Prostate gland (tissue), 2 donors: ENCODE measurements at regions not wholly inside any gene's neighbourhood (a gene's known extent, or its start where the extent isn't known, plus 50 kb on each side); places are given as distances from the start of the nearest gene placed in this dataset.

Experiments
- CTCF ChIP-seq, 4 experiments: fragments of 200-600 bp in 2 of 4; fragments of 450-650 bp in 2 of 4; sonication (generic) in 2 of 4; IDR thresholded peaks; 1 replicate in 3 of 4; 2 replicates in 1 of 4; pipeline ENCODE4 v1.5.1; 2016 to 2019; ENCODE audit warnings: antibody characterized with exemption in 4 of 4, mild to moderate bottlenecking in 2 of 4, moderate library complexity in 2 of 4
- POLR2A ChIP-seq: fragments of 450-650 bp; IDR thresholded peaks from one replicate; pipeline ENCODE4 v1.6.1; 2016; ENCODE audit warnings: antibody characterized with exemption, mild to moderate bottlenecking
- POLR2AphosphoS5 ChIP-seq: sonication (generic); formaldehyde crosslinking; IDR thresholded peaks from one replicate; pipeline ENCODE4 v1.6.1; 2017; ENCODE audit warnings: antibody characterized with exemption

DNA sequence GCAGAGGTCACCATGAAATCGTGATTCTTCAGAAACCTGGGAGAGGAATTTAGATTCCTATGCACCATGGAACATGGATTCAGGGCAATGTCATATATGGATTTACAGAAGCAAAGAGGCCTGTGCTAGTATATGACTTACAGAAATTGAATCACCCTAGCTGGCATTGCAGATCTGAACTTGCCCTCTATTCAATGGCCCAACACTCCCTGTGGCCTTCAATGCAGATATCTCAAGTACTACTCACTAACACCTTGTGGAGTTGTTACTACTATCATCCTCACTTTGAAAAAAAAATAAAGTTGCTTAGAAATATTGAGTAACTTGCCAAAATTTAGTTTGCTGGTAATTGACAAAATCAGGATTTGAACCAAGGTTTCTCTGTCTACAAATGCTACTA is 305.4 kb upstream of the SLITRK1 start:
- no peak for TF ChIP-seq CTCF (IDR thresholded peaks at IDR 0.05)
- no peak for TF ChIP-seq POLR2A
- no peak for TF ChIP-seq POLR2AphosphoS5
